SK-N-MC (cell line): ENCODE measurements at regions not wholly inside any gene's neighbourhood (a gene's known extent, or its start where the extent isn't known, plus 50 kb on each side); places are given as distances from the start of the nearest gene placed in this dataset.
"Not testable (repeated sequence)": the region's sequence is repeated elsewhere in the genome, so short reads cannot be mapped to it uniquely, and the experiment has no call there.

Experiments
- DNase-seq: peaks from one replicate; pipeline ENCODE4 v3.0.0-alpha.2; 2011; ENCODE audit warnings: low read depth, low spot score
- H3K27ac ChIP-seq: fragments of 200-600 bp; sonication (generic); 2 replicates; pipeline ENCODE4 v1.5.1; 2016; ENCODE audit warnings: mixed run types
- H3K36me3 ChIP-seq: fragments of 200-600 bp; sonication (generic); 2 replicates; pipeline ENCODE4 v1.6.1; 2017; ENCODE audit warnings: antibody characterized with exemption, low read length, mixed read lengths; ENCODE audit not compliant: insufficient read depth
- H3K4me3 ChIP-seq: fragments of 200-600 bp; sonication (generic); 2 replicates; pipeline ENCODE4 v1.5.1; 2016
- H3K9ac ChIP-seq: fragments of 200-600 bp; sonication (generic); 2 replicates; pipeline ENCODE4 v1.8.0; 2017; ENCODE audit warnings: mixed run types, mixed read lengths; ENCODE audit not compliant: insufficient read length
- H3K9me3 ChIP-seq: fragments of 200-600 bp; sonication (generic); 2 replicates; pipeline ENCODE4 v1.6.1; 2017; ENCODE audit warnings: low read depth, mild to moderate bottlenecking, antibody characterized with exemption, low read length, moderate library complexity, mixed read lengths
- EZH2 ChIP-seq: fragments of 200-600 bp; sonication (generic); IDR thresholded peaks from one replicate; pipeline ENCODE4 v1.6.1; 2017; ENCODE audit warnings: antibody characterized with exemption
- FOXP2 ChIP-seq: optimal IDR thresholded peaks from 2 replicates; pipeline ENCODE3; 2011; ENCODE audit warnings: mild to moderate bottlenecking, moderate library complexity; ENCODE audit not compliant: insufficient read depth; ENCODE audit errors: extremely low read length, control extremely low read depth
- POLR2AphosphoS5 ChIP-seq: IDR thresholded peaks from 2 replicates; pipeline ENCODE4 v1.6.1; 2012; ENCODE audit warnings: mild to moderate bottlenecking, low read depth, low read length, borderline replicate concordance

- no peak for DNase-seq
- no peaks in the 10 kb centered on the region for H3K9me3 ChIP-seq
- H3K27ac ChIP-seq = no peak overlapping the region
- no peaks in the 10 kb centered on the region for H3K36me3 ChIP-seq
- TF ChIP-seq EZH2 (no peak), POLR2AphosphoS5 (no peak), FOXP2 (no peak)
- peak overlapping the region; percentile 74 for H3K4me3 ChIP-seq
- H3K9ac ChIP-seq = peak overlapping the region; percentile 35
Measured at GRCh38 chr22:35156945-35157344, 91.0 kb downstream of the ISX start.

DNA sequence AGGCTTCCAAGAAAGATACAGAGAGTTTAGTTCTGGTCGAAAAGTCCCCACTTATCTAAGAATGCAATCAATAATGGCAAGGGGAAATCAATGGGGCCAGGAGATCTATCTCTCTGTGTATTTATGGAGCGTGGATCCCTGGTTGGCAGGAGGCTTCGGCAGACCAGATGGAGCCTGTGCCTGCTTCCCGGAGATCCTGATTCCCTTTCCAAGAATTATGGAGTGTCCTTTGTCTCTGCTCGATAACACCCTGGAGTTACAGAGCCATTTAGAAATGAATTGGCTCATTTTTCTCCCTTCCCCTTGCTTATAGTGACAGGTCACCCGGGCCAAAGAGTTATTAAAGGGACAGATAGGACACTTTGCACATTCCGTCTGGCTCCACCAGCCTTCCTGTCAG lies 92.4 kb downstream of the ISX start:
- TF ChIP-seq EZH2 (no peak), FOXP2 (no peak), POLR2AphosphoS5 (no peak)
- no peak overlapping the region for H3K4me3 ChIP-seq
- no peak overlapping the region for H3K9ac ChIP-seq
- H3K9me3 ChIP-seq = no peaks in the 10 kb centered on the region
- no peaks in the 10 kb centered on the region for H3K36me3 ChIP-seq
- no peak overlapping the region for H3K27ac ChIP-seq
- no peak for DNase-seq

- no peaks in the 10 kb centered on the region for H3K36me3 ChIP-seq
- H3K4me3 ChIP-seq = no peak overlapping the region
- no peak for DNase-seq
- TF ChIP-seq EZH2 = no peak
- TF ChIP-seq FOXP2 = no peak
- TF ChIP-seq POLR2AphosphoS5 = no peak
- no peaks in the 10 kb centered on the region for H3K9me3 ChIP-seq
- H3K27ac ChIP-seq = no peak overlapping the region
- H3K9ac ChIP-seq = no peak overlapping the region
Measured at GRCh38 chr22:35159343-35159742, 93.4 kb downstream of the ISX start.

GRCh38 chr22:35160268-35160667 lies 94.3 kb downstream of the ISX start:
- Histone ChIP-seq H3K36me3 (no peaks in the 10 kb centered on the region), H3K9ac (no peak overlapping the region), H3K27ac (no peak overlapping the region), H3K9me3 (no peaks in the 10 kb centered on the region), H3K4me3 (no peak overlapping the region)
- no peak for TF ChIP-seq POLR2AphosphoS5
- no peak for TF ChIP-seq EZH2
- no peak for TF ChIP-seq FOXP2
- DNase-seq = no peak

- DNase-seq, H3K9ac ChIP-seq, H3K4me3 ChIP-seq, H3K9me3 ChIP-seq, H3K36me3 ChIP-seq, H3K27ac ChIP-seq: not testable (repeated sequence)
Measured at GRCh38 chr22:35165896-35166295, 91.4 kb upstream of the HMGXB4 start.

DNA sequence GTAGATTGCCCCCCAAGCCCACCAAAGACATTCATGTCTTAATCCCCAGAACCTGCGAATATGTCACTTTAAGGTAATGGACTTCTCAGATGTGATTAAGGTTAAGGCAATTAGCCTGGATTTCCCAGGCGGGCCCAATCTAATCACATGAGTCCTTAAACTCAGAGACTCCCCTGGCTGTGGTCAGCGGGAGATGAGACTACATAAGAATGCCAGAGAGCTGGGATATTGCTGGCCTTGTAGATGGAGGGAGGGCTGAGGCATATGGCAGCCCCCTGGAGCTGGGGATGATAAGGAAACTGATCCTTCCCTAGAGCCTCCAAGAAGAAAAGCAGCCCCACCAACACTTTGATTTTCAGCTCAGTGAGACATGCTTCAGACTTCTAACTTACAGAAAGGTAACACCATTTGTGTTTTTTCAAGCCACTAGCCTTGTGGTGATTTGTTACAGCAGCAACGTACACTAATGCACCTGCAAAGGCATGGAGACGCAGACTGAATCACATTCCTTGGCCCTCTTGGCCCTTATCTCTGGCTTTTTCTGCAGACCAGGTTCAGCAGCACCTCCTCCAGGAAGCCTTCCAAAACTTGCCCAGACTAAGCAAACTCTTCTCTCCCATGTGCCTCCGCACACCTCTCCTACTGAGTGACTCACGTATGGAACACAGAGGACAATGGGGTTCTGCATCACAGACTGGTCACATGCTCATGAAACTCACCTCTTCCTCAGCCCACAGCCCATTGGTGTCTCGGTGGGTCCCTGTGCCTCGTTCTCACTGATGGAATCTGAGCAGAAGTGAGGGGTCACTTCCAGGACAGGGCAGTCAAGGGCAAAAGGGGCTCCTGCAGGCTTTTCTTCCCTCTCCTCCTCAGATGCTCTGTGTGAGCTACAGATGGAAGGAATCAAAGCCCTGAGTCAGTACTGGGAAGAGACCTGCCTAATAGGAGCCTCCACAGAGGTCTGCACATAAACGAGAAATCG lies 86.3 kb upstream of the HMGXB4 start:
- no peak for TF ChIP-seq EZH2
- TF ChIP-seq FOXP2 = no peak
- no peak for TF ChIP-seq POLR2AphosphoS5
- DNase-seq = no peak
- H3K9ac ChIP-seq = no peak overlapping the region
- no peak overlapping the region for H3K4me3 ChIP-seq
- no peaks in the 10 kb centered on the region for H3K9me3 ChIP-seq
- H3K27ac ChIP-seq = no peak overlapping the region
- H3K36me3 ChIP-seq = no peaks in the 10 kb centered on the region

- H3K9ac ChIP-seq = no peak overlapping the region
- no peak for TF ChIP-seq POLR2AphosphoS5
- no peak for TF ChIP-seq FOXP2
- TF ChIP-seq EZH2 = no peak
- H3K9me3 ChIP-seq = no peaks in the 10 kb centered on the region
- DNase-seq = no peak
- no peak overlapping the region for H3K27ac ChIP-seq
- no peak overlapping the region for H3K4me3 ChIP-seq
- no peaks in the 10 kb centered on the region for H3K36me3 ChIP-seq
Measured at GRCh38 chr22:35172442-35172841, 84.9 kb upstream of the HMGXB4 start.

DNA sequence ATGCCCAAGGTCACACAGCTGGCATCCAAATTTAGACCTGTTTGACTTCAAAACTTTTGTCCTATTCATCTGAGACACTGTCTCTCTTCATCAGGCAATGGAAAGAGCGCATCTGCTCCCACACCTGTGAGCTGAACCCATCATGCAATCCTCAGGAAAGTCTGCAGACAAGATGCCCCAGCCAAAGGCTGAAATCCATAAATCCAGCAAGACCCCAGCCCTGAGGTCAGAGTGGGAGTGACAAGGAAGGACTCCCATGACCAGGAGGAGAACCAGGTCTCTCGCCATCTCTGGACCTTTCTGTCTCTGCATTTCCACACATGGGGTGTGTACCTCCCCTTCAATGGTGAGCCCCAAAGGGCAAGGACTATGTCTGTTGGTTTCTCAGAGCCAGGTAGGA lies 83.6 kb upstream of the HMGXB4 start:
- Histone ChIP-seq H3K9ac (no peak overlapping the region), H3K4me3 (no peak overlapping the region), H3K27ac (no peak overlapping the region), H3K36me3 (no peaks in the 10 kb centered on the region), H3K9me3 (no peaks in the 10 kb centered on the region)
- TF ChIP-seq FOXP2 (no peak), EZH2 (no peak), POLR2AphosphoS5 (no peak)
- DNase-seq = no peak
